ENCODE measurements at regions not wholly inside any gene's neighbourhood (a gene's known extent, or its start where the extent isn't known, plus 50 kb on each side); places are given as distances from the start of the nearest gene placed in this dataset.
"Not testable (repeated sequence)": the region's sequence is repeated elsewhere in the genome, so short reads cannot be mapped to it uniquely, and the experiment has no call there.

DNA sequence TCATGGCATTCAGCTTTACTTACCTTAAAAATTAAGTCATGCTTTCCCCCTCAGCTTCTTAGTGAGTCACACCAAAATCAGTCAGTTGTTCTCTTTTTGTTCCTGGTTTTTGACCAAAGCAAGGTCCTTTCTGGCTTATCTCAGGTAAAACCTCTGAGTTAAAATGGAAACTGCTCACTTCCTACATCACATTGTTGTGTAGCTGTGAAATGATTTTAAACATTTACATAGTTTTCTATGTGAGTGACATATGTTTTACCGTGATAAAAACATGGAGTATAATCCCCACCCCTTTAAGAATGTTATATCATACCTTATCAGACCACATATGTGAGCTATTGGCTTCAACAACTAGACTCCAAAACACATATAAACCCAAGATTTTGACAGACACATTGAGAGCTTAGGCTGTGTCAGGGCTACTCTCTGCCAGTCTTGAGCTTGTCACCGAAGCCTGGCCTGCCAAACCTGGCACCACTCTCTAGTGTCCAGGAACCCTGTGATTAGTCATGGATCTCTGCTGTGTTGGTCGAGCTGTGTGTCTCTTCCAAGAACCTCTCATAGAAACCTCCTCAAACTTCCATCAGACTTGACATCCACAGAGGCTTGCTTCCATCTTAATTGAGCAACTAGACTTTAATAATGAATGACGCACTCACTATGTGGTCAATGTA lies 113.7 kb upstream of the FOXN2 start:
- H4K20me1 ChIP-seq (ENCODE audit: insufficient read depth), result no peaks in the 10 kb centered on the region
- TF ChIP-seq TCF7L2 (IDR thresholded peaks at IDR 0.05; ENCODE audit: borderline replicate concordance, extremely low read depth, insufficient read depth, insufficient read length) (no peak), YY1 (IDR thresholded peaks at IDR 0.05; ENCODE audit: extremely low read depth, insufficient replicate concordance, low read depth, low read length) (no peak), EGR1 (IDR thresholded peaks at IDR 0.05; ENCODE audit: low read depth) (no peak), REST (IDR thresholded peaks at IDR 0.05; ENCODE audit: low read depth) (no peak), FOSL1 (IDR thresholded peaks at IDR 0.05; ENCODE audit: low read depth) (no peak), SP1 (IDR thresholded peaks at IDR 0.05; ENCODE audit: low read depth) (no peak), CEBPB (IDR thresholded peaks at IDR 0.05; ENCODE audit: low read depth) (no peak), POLR2AphosphoS5 (IDR thresholded peaks at IDR 0.05; ENCODE audit: low read depth, low read length) (no peak), SRF (IDR thresholded peaks at IDR 0.05; ENCODE audit: low read depth) (no peak), ZNF274 (IDR thresholded peaks at IDR 0.05; ENCODE audit: low read depth, low read length) (no peak), RAD21 (IDR thresholded peaks at IDR 0.05; ENCODE audit: low read depth) (no peak), ELF1 (IDR thresholded peaks at IDR 0.05; ENCODE audit: borderline replicate concordance, low read depth) (no peak), POLR2A (IDR thresholded peaks at IDR 0.05; ENCODE audit: borderline replicate concordance, extremely low read depth, insufficient read depth, insufficient read length) (no peak), EZH2 (IDR thresholded peaks at IDR 0.05) (no peak)
- TF ChIP-seq, protein P1, sequence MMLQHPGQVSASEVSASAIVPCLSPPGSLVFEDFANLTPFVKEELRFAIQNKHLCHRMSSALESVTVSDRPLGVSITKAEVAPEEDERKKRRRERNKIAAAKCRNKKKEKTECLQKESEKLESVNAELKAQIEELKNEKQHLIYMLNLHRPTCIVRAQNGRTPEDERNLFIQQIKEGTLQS (IDR thresholded peaks at IDR 0.05), result no peak
- TF ChIP-seq, protein P2, sequence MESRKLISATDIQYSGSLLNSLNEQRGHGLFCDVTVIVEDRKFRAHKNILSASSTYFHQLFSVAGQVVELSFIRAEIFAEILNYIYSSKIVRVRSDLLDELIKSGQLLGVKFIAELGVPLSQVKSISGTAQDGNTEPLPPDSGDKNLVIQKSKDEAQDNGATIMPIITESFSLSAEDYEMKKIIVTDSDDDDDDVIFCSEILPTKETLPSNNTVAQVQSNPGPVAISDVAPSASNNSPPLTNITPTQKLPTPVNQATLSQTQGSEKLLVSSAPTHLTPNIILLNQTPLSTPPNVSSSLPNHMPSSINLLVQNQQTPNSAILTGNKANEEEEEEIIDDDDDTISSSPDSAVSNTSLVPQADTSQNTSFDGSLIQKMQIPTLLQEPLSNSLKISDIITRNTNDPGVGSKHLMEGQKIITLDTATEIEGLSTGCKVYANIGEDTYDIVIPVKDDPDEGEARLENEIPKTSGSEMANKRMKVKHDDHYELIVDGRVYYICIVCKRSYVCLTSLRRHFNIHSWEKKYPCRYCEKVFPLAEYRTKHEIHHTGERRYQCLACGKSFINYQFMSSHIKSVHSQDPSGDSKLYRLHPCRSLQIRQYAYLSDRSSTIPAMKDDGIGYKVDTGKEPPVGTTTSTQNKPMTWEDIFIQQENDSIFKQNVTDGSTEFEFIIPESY (IDR thresholded peaks at IDR 0.05; ENCODE audit: extremely low read depth, insufficient replicate concordance, low read length), result no peak
- H3K4me2 ChIP-seq (ENCODE audit: low read length), result no peak overlapping the region
- no peaks in the 10 kb centered on the region for H3K79me2 ChIP-seq (ENCODE audit: insufficient read depth, low read length)
- intact Hi-C loops (cut with micrococcal nuclease), result no loop called here
- no peaks in the 10 kb centered on the region for H3K9me3 ChIP-seq (ENCODE audit: control insufficient read depth in 1 of 2, insufficient read depth in 1 of 2, low read depth in 1 of 2, low read length in 2 of 2)
- no peaks in the 10 kb centered on the region for H3K4me1 ChIP-seq (ENCODE audit: control insufficient read depth in 1 of 2, insufficient read depth in 2 of 2, low read length in 2 of 2)
- no peaks in the 10 kb centered on the region for H3K27me3 ChIP-seq (ENCODE audit: insufficient read depth, low read length)
- ChIA-PET RAD21 (ENCODE audit: low non-redundant PET in 1 of 2, low total read pairs in 2 of 2, uncharacterized antibody in 2 of 2, unreplicated experiment in 2 of 2) (no interaction called here), CTCF (interaction anchor here (0.6 kb wide), 1 partner anchor 10 kb away, joined by 3 read pairs; no protein-coding TSS in a partner anchor), POLR2A (no interaction called here)
- no peak overlapping the region for H3K9ac ChIP-seq (ENCODE audit: low read length)
- no peaks in the 10 kb centered on the region for H3K9me2 ChIP-seq (ENCODE audit: insufficient read depth)
- BruUV-seq (replicated peaks), result no TSS peak
- no peak overlapping the region for H3K4me3 ChIP-seq (replicated peaks in 1 of 2; ENCODE audit: low read depth in 1 of 2, low read length in 2 of 2)
- ATAC-seq (no peak), DNase-seq (ENCODE audit: low read depth, low spot score) (no peak)
- H2AFZ ChIP-seq (ENCODE audit: low read depth, low read length, poor library complexity, severe bottlenecking), result no peak overlapping the region
- H3K36me3 ChIP-seq (ENCODE audit: control insufficient read depth in 1 of 2, insufficient read depth in 2 of 2, low read length in 2 of 2), result no peaks in the 10 kb centered on the region
- no peak overlapping the region for H3K27ac ChIP-seq (ENCODE audit: low read depth, low read length)

GRCh38 chr2:48201435-48201834 lies 113.0 kb upstream of the FOXN2 start:
- RAD21 ChIA-PET (ENCODE audit: low non-redundant PET in 1 of 2, low total read pairs in 2 of 2, uncharacterized antibody in 2 of 2, unreplicated experiment in 2 of 2); H2AFZ ChIP-seq (ENCODE audit: low read depth, low read length, poor library complexity, severe bottlenecking); H3K79me2 ChIP-seq (ENCODE audit: insufficient read depth, low read length); H3K9ac ChIP-seq (ENCODE audit: low read length); intact Hi-C loops (cut with micrococcal nuclease); H4K20me1 ChIP-seq (ENCODE audit: insufficient read depth); H3K9me3 ChIP-seq (ENCODE audit: control insufficient read depth in 1 of 2, insufficient read depth in 1 of 2, low read depth in 1 of 2, low read length in 2 of 2); POLR2A ChIA-PET; H3K4me2 ChIP-seq (ENCODE audit: low read length); H3K9me2 ChIP-seq (ENCODE audit: insufficient read depth); CTCF ChIA-PET; H3K4me1 ChIP-seq (ENCODE audit: control insufficient read depth in 1 of 2, insufficient read depth in 2 of 2, low read length in 2 of 2); ATAC-seq; H3K27me3 ChIP-seq (ENCODE audit: insufficient read depth, low read length); H3K27ac ChIP-seq (ENCODE audit: low read depth, low read length); H3K4me3 ChIP-seq (replicated peaks in 1 of 2; ENCODE audit: low read depth in 1 of 2, low read length in 2 of 2); BruUV-seq (replicated peaks); DNase-seq (ENCODE audit: low read depth, low spot score); H3K36me3 ChIP-seq (ENCODE audit: control insufficient read depth in 1 of 2, insufficient read depth in 2 of 2, low read length in 2 of 2): not testable (repeated sequence)
